ENCODE measurements at regions not wholly inside any gene's neighbourhood (a gene's known extent, or its start where the extent isn't known, plus 50 kb on each side); places are given as distances from the start of the nearest gene placed in this dataset.
"Not testable (repeated sequence)": the region's sequence is repeated elsewhere in the genome, so short reads cannot be mapped to it uniquely, and the experiment has no call there.

DNA sequence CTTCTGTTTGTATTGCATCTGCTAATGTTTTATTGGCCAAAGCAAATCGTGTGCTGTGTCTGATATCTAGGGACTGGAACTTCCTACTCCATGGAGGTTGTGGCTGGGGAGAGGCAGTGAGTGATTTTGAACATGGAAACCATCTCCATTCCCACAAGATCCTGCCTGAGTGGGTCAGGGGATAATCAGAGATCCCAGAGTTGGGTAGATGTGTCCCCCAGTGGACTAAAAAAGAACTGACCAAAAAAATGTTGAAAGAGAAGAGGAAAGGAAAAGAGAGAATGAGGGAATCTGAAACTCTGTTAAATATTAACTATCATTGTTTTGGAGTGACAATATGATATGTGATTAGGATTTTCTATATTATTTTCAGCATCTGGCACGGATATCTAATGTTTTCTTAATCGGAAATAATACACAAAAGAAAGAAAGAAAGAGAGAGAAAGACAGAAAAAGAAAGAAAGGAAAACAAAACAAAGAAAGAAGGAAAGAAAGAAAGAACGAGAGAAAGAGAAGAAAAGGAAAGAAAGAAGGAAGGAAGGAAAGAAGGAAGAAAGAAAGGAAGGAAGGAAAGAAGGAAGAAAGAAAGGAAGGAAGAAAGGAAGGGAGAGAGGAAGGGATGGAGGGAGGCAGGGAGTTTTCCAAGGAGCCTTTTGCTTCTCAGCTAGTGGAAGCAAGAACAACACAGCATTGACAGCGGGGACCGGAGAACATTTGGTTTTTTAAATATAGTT is 638.5 kb downstream of the CCSER2 start:
- H3K4me3 ChIP-seq, result no peak overlapping the region
- WGBS (ENCODE audit: low lambda C conversion rate, missing lambda C conversion rate), result 71% methylated on average over 6 of the region's 6 CpGs
- no peaks in the 10 kb centered on the region for H4K20me1 ChIP-seq (ENCODE audit: insufficient read depth, poor library complexity, severe bottlenecking)
- no peaks in the 10 kb centered on the region for H3K27me3 ChIP-seq
- no peaks in the 10 kb centered on the region for H3K36me3 ChIP-seq (replicated peaks; ENCODE audit: insufficient read depth, low read depth)
- no peak overlapping the region for H3K27ac ChIP-seq
- DNase-seq (ENCODE audit: low spot score), result no peak
- H2AFZ ChIP-seq, result no peak overlapping the region
- TF ChIP-seq, protein P1, sequence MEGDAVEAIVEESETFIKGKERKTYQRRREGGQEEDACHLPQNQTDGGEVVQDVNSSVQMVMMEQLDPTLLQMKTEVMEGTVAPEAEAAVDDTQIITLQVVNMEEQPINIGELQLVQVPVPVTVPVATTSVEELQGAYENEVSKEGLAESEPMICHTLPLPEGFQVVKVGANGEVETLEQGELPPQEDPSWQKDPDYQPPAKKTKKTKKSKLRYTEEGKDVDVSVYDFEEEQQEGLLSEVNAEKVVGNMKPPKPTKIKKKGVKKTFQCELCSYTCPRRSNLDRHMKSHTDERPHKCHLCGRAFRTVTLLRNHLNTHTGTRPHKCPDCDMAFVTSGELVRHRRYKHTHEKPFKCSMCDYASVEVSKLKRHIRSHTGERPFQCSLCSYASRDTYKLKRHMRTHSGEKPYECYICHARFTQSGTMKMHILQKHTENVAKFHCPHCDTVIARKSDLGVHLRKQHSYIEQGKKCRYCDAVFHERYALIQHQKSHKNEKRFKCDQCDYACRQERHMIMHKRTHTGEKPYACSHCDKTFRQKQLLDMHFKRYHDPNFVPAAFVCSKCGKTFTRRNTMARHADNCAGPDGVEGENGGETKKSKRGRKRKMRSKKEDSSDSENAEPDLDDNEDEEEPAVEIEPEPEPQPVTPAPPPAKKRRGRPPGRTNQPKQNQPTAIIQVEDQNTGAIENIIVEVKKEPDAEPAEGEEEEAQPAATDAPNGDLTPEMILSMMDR (IDR thresholded peaks at IDR 0.05; ENCODE audit: poor library complexity), result peak; percentile 2
- TF ChIP-seq EZH2 (IDR thresholded peaks at IDR 0.05; ENCODE audit: borderline replicate concordance), result no peak
- H3K4me1 ChIP-seq (ENCODE audit: insufficient read depth), result no peaks in the 10 kb centered on the region
- H3K9me2 ChIP-seq (replicated peaks; ENCODE audit: insufficient read depth), result no peaks in the 10 kb centered on the region
- no peaks in the 10 kb centered on the region for H3K79me2 ChIP-seq
- no peak overlapping the region for H3K4me2 ChIP-seq
- no peaks in the 10 kb centered on the region for H3K9me3 ChIP-seq (ENCODE audit: low read depth)

DNA sequence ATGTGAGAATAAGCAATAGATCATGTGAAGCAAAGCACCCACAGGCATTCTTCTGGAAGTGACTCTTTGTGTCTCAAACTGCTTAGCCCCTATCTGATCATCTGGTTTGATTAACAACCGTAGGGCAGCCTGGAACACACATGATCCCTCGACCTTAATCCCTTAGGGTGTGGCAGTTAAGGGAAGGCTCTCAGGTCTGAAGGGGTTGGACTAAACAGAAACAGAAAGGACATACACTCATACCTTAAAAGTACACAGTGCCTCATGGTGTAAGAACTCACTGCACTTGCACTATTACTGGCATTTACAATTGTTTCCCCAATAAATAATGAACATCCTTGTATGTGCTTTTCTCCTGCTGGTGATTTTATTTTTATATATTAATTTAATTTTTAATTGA is 640.9 kb downstream of the CCSER2 start:
- H3K36me3 ChIP-seq (replicated peaks; ENCODE audit: insufficient read depth, low read depth); H3K9me3 ChIP-seq (ENCODE audit: low read depth); H3K4me2 ChIP-seq; H3K27ac ChIP-seq; H3K9me2 ChIP-seq (replicated peaks; ENCODE audit: insufficient read depth); H2AFZ ChIP-seq; DNase-seq (ENCODE audit: low spot score); H3K4me1 ChIP-seq (ENCODE audit: insufficient read depth); H3K4me3 ChIP-seq; H3K79me2 ChIP-seq; H3K27me3 ChIP-seq; H4K20me1 ChIP-seq (ENCODE audit: insufficient read depth, poor library complexity, severe bottlenecking): not testable (repeated sequence)
- WGBS (ENCODE audit: low lambda C conversion rate, missing lambda C conversion rate), result 9% methylated on average over 2 of the region's 2 CpGs

DNA sequence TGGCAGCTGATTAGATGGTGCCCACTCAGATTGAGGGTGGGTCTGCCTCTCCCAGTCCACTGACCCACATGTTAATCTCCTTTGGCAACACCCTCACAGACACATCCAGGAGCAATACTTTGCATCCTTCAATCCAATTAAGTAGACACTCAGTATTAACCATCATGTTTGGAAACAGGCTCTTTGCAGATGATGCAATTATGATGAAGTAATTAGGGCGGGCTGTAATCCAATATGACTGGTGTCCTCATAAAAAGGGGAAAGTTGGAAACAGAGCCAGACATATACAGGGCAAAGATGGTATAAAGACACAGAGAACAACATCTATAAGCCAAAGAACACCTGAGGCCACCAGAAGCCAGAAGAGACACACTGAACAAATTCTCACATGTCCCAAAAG is 658.6 kb downstream of the CCSER2 start:
- Histone ChIP-seq H3K9me3 (ENCODE audit: low read depth) (no peaks in the 10 kb centered on the region), H3K36me3 (replicated peaks; ENCODE audit: insufficient read depth, low read depth) (no peaks in the 10 kb centered on the region), H4K20me1 (ENCODE audit: insufficient read depth, poor library complexity, severe bottlenecking) (no peaks in the 10 kb centered on the region), H3K9me2 (replicated peaks; ENCODE audit: insufficient read depth) (no peaks in the 10 kb centered on the region), H3K79me2 (no peaks in the 10 kb centered on the region), H2AFZ (no peak overlapping the region), H3K4me1 (ENCODE audit: insufficient read depth) (no peaks in the 10 kb centered on the region), H3K27ac (no peak overlapping the region), H3K4me3 (no peak overlapping the region), H3K4me2 (no peak overlapping the region), H3K27me3 (no peaks in the 10 kb centered on the region)
- TF ChIP-seq, protein P1 (IDR thresholded peaks at IDR 0.05; ENCODE audit: poor library complexity), result no peak
- TF ChIP-seq EZH2 (IDR thresholded peaks at IDR 0.05; ENCODE audit: borderline replicate concordance) (no peak), EZH2phosphoT487 (IDR thresholded peaks at IDR 0.05; ENCODE audit: low read depth, severe bottlenecking, unreplicated experiment) (no peak)
- WGBS (ENCODE audit: low lambda C conversion rate, missing lambda C conversion rate), result 89% methylated on average over 1 of the region's 1 CpG
- no peak for DNase-seq (ENCODE audit: low spot score)

DNA sequence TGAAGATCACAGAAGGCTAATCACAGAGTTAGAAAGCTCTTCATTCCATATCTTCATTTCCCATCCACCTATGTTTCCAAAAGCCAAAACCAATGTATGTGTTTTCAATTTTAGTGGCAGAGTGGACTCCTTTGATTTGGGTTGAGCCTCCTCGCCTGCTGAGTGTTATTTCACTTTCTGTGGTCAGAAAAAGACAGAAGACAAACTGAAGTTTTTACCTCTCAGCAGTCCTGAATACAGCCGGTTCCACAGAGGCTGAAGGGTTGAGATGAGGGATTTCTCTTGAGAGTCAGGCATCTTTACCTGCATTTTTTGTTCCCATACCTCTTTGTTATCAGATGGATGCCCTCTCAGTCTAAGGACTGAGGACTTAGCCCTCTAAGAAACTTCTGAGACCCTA is 659.6 kb downstream of the CCSER2 start:
- Histone ChIP-seq H3K4me3 (no peak overlapping the region), H3K4me2 (no peak overlapping the region), H3K36me3 (replicated peaks; ENCODE audit: insufficient read depth, low read depth) (no peaks in the 10 kb centered on the region), H3K9me2 (replicated peaks; ENCODE audit: insufficient read depth) (no peaks in the 10 kb centered on the region), H4K20me1 (ENCODE audit: insufficient read depth, poor library complexity, severe bottlenecking) (no peaks in the 10 kb centered on the region), H2AFZ (no peak overlapping the region), H3K79me2 (no peaks in the 10 kb centered on the region), H3K4me1 (ENCODE audit: insufficient read depth) (no peaks in the 10 kb centered on the region), H3K27me3 (no peaks in the 10 kb centered on the region), H3K27ac (no peak overlapping the region), H3K9me3 (ENCODE audit: low read depth) (no peaks in the 10 kb centered on the region)
- TF ChIP-seq, protein P1 (IDR thresholded peaks at IDR 0.05; ENCODE audit: poor library complexity), result no peak
- no peak for TF ChIP-seq EZH2 (IDR thresholded peaks at IDR 0.05; ENCODE audit: borderline replicate concordance)
- no peak for TF ChIP-seq EZH2phosphoT487 (IDR thresholded peaks at IDR 0.05; ENCODE audit: low read depth, severe bottlenecking, unreplicated experiment)
- no peak for DNase-seq (ENCODE audit: low spot score)
- 70% methylated on average over 2 of the region's 2 CpGs for WGBS (ENCODE audit: low lambda C conversion rate, missing lambda C conversion rate)
